Thyroid gland (tissue), 4 donors: ENCODE measurements at regions not wholly inside any gene's neighbourhood (a gene's known extent, or its start where the extent isn't known, plus 50 kb on each side); places are given as distances from the start of the nearest gene placed in this dataset.
"Not testable (repeated sequence)": the region's sequence is repeated elsewhere in the genome, so short reads cannot be mapped to it uniquely, and the experiment has no call there.

ENCODE experiments used
- DNase-seq, 2 donors: peaks; one replicate each; pipeline ENCODE4 v3.0.0-alpha.2; 2019
- H3K27ac ChIP-seq, 3 donors: fragments of 200-600 bp; sonication (generic); 1 replicate in 2 of 3; 2 replicates in 1 of 3; pipeline ENCODE4 v1.5.1; 2016 to 2019; ENCODE audit warnings: mild to moderate bottlenecking in 1 of 3, moderate library complexity in 1 of 3
- H3K27me3 ChIP-seq: fragments of 200-600 bp; sonication (generic); one replicate; pipeline ENCODE4 v1.5.1; 2019
- H3K36me3 ChIP-seq, 2 donors: fragments of 200-600 bp; sonication (generic); one replicate each; pipeline ENCODE4 v1.5.1; 2016 to 2019
- H3K4me1 ChIP-seq, 2 donors: fragments of 200-600 bp; sonication (generic); one replicate each; pipeline ENCODE4 v1.5.1; 2017 to 2019
- H3K4me3 ChIP-seq, 3 donors: fragments of 200-600 bp; sonication (generic); replicated peaks in 1 of 3; 1 replicate in 2 of 3; 2 replicates in 1 of 3; pipeline ENCODE4 v1.5.1; 2016; ENCODE audit warnings: mild to moderate bottlenecking in 1 of 3
- H3K9me3 ChIP-seq: fragments of 200-600 bp; sonication (generic); one replicate; pipeline ENCODE4 v1.5.1; 2017
- POLR2A ChIP-seq, 2 donors: fragments of 450-650 bp; IDR thresholded peaks; one replicate each; pipeline ENCODE4 v1.6.1; 2017; ENCODE audit warnings: antibody characterized with exemption in 2 of 2, mild to moderate bottlenecking in 2 of 2, moderate library complexity in 1 of 2
- WGBS, 2 donors: methylation state at CpG; one replicate each; pipeline ENCODE4 v1.1.5; 2017; 5-methylcytosine and 5-hydroxymethylcytosine counted together
- intact Hi-C: fragments of 100-400 bp; cut with DNase I; formaldehyde crosslinking; loops from one replicate; pipeline ENCODE4 v1.15.1; 2023
- TF ChIP-seq, protein P1 (sequence below), 6 experiments: fragments of 200-600 bp in 3 of 6; fragments of 450-650 bp in 3 of 6; sonication (generic) in 3 of 6; IDR thresholded peaks; one replicate each; pipeline ENCODE4 v1.5.1; 2016 to 2019; ENCODE audit warnings: antibody characterized with exemption in 6 of 6, mild to moderate bottlenecking in 2 of 6, inconsistent platforms in 1 of 6, moderate library complexity in 1 of 6

DNA sequence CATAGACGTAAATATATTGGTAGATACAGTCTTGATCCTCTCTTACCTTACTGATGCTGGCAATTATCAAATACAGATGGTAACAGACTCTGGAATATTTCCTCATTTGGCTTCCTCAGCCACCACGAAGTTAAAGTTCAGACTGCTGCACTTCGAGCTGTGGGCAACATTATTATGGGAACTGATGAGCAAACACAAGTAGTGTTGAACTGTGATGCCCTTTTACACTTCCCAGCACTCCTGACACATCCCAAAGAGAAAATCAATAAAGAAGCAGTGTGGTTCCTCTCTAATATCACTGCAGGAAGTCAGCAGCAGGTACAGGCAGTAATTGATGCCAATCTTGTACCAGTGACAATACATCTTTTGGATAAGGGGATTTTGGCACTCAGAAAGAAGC is 162.7 kb upstream of the NT5E start:
- WGBS, 2 donors = 77 to 86% methylated on average over 3 of the region's 3 CpGs
- intact Hi-C loops = no loop called here
- Histone ChIP-seq H3K27me3 (no peaks in the 10 kb centered on the region), H3K27ac (no peak overlapping the region), H3K4me1 (no peaks in the 10 kb centered on the region), H3K36me3 (no peaks in the 10 kb centered on the region), H3K4me3 (no peak overlapping the region), H3K9me3 (no peaks in the 10 kb centered on the region)
- TF ChIP-seq POLR2A (IDR thresholded peaks at IDR 0.05) = no peak
- TF ChIP-seq, protein P1, sequence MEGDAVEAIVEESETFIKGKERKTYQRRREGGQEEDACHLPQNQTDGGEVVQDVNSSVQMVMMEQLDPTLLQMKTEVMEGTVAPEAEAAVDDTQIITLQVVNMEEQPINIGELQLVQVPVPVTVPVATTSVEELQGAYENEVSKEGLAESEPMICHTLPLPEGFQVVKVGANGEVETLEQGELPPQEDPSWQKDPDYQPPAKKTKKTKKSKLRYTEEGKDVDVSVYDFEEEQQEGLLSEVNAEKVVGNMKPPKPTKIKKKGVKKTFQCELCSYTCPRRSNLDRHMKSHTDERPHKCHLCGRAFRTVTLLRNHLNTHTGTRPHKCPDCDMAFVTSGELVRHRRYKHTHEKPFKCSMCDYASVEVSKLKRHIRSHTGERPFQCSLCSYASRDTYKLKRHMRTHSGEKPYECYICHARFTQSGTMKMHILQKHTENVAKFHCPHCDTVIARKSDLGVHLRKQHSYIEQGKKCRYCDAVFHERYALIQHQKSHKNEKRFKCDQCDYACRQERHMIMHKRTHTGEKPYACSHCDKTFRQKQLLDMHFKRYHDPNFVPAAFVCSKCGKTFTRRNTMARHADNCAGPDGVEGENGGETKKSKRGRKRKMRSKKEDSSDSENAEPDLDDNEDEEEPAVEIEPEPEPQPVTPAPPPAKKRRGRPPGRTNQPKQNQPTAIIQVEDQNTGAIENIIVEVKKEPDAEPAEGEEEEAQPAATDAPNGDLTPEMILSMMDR (IDR thresholded peaks at IDR 0.05) = no peak
- DNase-seq = no peak

DNA sequence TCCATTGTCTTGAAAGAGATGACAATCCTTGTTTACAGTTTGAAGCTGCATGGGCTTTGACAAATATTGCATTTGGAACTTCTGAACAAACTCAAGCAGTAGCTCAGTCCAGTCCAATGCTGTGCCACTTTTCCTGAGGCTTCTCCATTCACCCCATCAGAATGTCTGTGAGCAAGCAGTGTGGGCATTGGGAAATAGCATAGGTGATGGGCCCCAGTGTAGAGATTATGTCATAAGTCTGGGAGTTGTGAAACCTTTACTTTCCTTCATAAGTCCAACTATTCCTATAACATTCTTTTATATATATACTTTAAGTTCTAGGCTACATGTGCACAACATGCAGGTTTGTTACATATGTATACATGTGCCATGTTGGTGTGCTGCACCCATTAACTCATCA is 163.4 kb upstream of the NT5E start:
- intact Hi-C loops, H3K4me1 ChIP-seq, H3K36me3 ChIP-seq, H3K27ac ChIP-seq, DNase-seq, H3K4me3 ChIP-seq, H3K27me3 ChIP-seq, H3K9me3 ChIP-seq: not testable (repeated sequence)

DNA sequence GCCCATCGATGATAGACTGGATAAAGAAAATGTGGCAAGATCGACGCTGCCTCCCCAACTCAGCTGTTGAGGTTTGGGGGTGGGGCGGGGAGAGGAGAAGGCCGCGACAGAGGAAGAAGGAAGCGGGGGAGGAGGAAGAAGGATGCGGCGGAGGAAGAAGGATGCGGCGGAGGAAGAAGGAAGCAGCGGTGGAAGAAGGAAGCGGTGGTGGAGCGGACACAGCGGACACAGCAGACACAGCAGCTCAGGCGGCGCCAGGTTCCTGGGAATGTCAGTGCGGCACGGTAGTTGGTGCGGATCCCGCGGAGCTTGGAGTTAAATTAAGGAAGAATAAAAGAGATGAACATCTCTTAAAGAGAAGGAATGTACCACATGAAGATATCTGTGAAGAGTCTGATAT is 163.9 kb upstream of the NT5E start:
- H3K27me3 ChIP-seq = no peaks in the 10 kb centered on the region
- no peaks in the 10 kb centered on the region for H3K36me3 ChIP-seq
- TF ChIP-seq, protein P1 (IDR thresholded peaks at IDR 0.05) = no peak
- TF ChIP-seq POLR2A (IDR thresholded peaks at IDR 0.05) = no peak
- no peaks in the 10 kb centered on the region for H3K4me1 ChIP-seq
- H3K4me3 ChIP-seq = no peak overlapping the region
- H3K27ac ChIP-seq = no peak overlapping the region
- DNase-seq = no peak
- intact Hi-C loops = no loop called here
- no peaks in the 10 kb centered on the region for H3K9me3 ChIP-seq
- WGBS, 2 donors = 86 to 91% methylated on average over 22 of the region's 22 CpGs

DNA sequence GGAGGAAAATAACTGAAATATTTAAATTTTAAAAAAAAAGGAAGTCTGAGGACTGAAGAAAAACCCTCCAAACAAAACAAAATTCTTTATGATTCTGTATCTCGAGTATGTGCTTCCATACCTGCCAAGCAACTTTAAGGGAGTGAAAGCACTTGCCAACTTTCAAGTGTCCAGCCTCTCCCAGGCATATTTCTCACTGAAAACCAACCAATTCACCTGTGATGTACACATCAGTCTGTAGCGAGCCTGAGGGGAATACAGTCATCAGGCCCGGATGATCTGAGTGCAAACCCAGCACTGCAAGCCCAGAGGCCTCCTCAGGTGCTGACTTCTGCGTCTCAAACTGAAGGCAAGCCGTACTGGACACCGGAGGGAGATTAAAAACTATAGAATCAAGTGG is 164.8 kb upstream of the NT5E start:
- no peaks in the 10 kb centered on the region for H3K27me3 ChIP-seq
- no peaks in the 10 kb centered on the region for H3K4me1 ChIP-seq
- DNase-seq = no peak
- TF ChIP-seq, protein P1 (IDR thresholded peaks at IDR 0.05) = no peak
- TF ChIP-seq POLR2A (IDR thresholded peaks at IDR 0.05) = no peak
- H3K36me3 ChIP-seq = no peaks in the 10 kb centered on the region
- H3K4me3 ChIP-seq = no peak overlapping the region
- intact Hi-C loops = no loop called here
- H3K9me3 ChIP-seq = no peaks in the 10 kb centered on the region
- 41 to 43% methylated on average over 6 of the region's 6 CpGs for WGBS, 2 donors
- no peak overlapping the region for H3K27ac ChIP-seq

DNA sequence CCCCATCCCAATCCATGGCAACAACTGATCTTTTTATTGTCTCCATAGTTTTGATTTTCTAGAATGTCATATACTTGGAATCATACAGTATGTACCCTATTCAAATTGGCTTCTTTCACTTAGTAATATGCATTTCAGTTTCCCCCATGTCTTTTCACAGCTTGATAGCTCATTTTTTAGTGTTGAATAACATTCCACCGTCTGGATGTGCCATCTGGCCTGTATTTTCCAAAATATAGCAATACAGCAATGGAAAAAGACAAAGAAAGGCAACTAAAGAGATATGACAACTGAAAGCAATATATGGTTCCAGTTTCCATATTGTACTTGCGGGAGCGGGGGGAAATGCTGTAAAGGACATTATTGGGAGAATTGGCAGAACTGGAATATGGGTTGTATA is 166.4 kb upstream of the NT5E start:
- 86 to 91% methylated on average over 3 of the region's 3 CpGs for WGBS, 2 donors
- intact Hi-C loops = no loop called here
- Histone ChIP-seq H3K27ac (no peak overlapping the region), H3K4me3 (no peak overlapping the region), H3K9me3 (no peaks in the 10 kb centered on the region), H3K4me1 (no peaks in the 10 kb centered on the region), H3K27me3 (no peaks in the 10 kb centered on the region), H3K36me3 (no peaks in the 10 kb centered on the region)
- no peak for DNase-seq
- no peak for TF ChIP-seq POLR2A (IDR thresholded peaks at IDR 0.05)
- TF ChIP-seq, protein P1 (IDR thresholded peaks at IDR 0.05) = no peak

DNA sequence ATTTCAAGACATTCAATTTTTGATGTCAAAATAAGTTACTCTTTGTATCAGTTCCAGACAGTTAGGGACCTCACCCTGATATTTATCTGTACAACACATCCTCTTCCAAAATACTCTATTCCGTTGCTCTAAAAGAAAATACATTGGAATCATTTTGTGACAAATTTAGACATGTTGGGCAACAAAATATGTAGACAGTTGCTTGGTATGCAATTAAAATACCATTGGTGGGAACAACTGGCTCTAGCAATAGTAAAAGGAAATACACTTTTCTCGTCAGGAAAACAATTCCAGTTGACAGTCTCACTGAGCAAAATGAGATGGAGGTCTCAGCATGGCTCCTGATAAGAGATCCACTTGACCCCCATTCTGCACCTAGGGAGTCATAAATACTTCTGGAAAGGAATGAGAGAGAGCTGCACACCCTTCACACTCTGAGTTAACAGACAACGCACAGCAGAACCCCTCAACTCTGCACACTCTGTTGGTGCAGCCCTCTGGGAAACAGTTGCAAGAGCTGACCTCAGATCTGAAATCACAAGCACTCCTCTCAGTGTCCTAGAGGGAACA is 171.3 kb upstream of the NT5E start:
- no peak overlapping the region for H3K27ac ChIP-seq
- H3K9me3 ChIP-seq = no peaks in the 10 kb centered on the region
- intact Hi-C loops = no loop called here

DNA sequence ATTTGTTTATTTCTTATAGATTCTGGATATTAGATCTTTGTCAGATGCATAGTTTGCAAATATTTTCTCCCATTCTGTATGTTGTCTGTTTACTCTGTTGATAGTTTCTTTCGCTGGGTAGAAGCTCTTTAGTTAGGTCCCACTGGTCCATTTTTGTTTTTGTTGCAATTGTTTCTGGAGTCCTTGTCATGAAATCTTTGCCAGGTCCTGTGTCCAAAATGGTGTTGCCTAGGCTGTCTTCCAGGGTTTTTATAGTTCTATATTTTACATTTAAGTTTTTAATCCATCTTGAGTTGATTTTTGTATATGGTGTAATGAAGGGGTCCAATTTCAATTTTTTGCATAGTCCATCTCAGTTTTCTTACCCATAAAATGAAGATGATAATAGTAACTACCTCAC is 173.9 kb upstream of the NT5E start:
- H3K36me3 ChIP-seq, H3K27ac ChIP-seq, H3K4me3 ChIP-seq, DNase-seq, H3K4me1 ChIP-seq, H3K27me3 ChIP-seq, intact Hi-C loops, H3K9me3 ChIP-seq: not testable (repeated sequence)
- 79 to 80% methylated on average over 1 of the region's 1 CpG for WGBS, 2 donors

More for the DNA sequence above, 171.3 kb upstream of the NT5E start:
- H3K4me1 ChIP-seq = no peaks in the 10 kb centered on the region
- 47 to 58% methylated on average over 3 of the region's 3 CpGs for WGBS, 2 donors
- TF ChIP-seq, protein P1 (IDR thresholded peaks at IDR 0.05) = no peak
- TF ChIP-seq POLR2A (IDR thresholded peaks at IDR 0.05) = no peak
- H3K27me3 ChIP-seq = no peaks in the 10 kb centered on the region
- DNase-seq = no peak
- H3K36me3 ChIP-seq = no peaks in the 10 kb centered on the region
- no peak overlapping the region for H3K4me3 ChIP-seq
